Neural progenitor cell (in vitro differentiated cells): ENCODE measurements at regions not wholly inside any gene's neighbourhood (a gene's known extent, or its start where the extent isn't known, plus 50 kb on each side); places are given as distances from the start of the nearest gene placed in this dataset.

Source experiments
- EZH2 ChIP-seq: fragments of 200-600 bp; sonication (generic); IDR thresholded peaks from 2 replicates; pipeline ENCODE4 v1.6.1; 2017; ENCODE audit warnings: antibody characterized with exemption, mild to moderate bottlenecking, moderate library complexity
- EZH2phosphoT487 ChIP-seq: fragments of 200-600 bp; sonication (generic); IDR thresholded peaks from 2 replicates; pipeline ENCODE4 v1.6.1; 2017; ENCODE audit warnings: antibody characterized with exemption
- TF ChIP-seq, protein P1 (sequence below): fragments of 200-600 bp; sonication (generic); IDR thresholded peaks from 2 replicates; pipeline ENCODE4 v1.5.1; 2017; ENCODE audit warnings: antibody characterized with exemption, mild to moderate bottlenecking

DNA sequence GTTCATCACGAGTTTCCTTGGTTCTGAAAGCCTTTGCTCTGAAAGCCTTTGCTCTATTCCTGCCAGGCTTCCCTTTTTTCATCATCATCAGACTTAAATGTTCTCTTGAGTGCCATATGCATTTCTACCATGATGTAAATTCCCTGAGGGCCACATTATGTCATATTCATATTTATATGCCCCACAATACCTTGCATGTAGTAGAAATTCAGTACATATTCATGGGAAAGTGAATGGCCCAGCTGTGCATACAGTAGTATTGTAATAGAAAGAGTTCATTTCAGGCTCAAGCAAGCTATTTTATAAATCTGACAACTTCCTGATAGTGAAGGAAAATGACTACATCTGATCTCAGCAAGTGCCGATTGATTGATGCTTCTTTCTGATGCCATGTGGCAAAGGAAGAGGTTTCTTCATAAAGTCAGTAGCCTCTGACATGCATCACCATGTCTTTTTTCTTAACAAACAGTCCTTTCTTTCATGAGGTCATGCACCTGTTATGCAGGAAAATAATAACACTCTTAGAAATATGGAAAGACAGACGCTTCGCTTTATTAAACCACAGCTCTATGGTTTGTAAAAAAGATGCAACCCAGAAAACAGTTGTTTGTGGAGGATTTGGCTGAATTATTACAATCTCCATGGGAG lies 308.7 kb downstream of the SAMD5 start:
- TF ChIP-seq, protein P1, sequence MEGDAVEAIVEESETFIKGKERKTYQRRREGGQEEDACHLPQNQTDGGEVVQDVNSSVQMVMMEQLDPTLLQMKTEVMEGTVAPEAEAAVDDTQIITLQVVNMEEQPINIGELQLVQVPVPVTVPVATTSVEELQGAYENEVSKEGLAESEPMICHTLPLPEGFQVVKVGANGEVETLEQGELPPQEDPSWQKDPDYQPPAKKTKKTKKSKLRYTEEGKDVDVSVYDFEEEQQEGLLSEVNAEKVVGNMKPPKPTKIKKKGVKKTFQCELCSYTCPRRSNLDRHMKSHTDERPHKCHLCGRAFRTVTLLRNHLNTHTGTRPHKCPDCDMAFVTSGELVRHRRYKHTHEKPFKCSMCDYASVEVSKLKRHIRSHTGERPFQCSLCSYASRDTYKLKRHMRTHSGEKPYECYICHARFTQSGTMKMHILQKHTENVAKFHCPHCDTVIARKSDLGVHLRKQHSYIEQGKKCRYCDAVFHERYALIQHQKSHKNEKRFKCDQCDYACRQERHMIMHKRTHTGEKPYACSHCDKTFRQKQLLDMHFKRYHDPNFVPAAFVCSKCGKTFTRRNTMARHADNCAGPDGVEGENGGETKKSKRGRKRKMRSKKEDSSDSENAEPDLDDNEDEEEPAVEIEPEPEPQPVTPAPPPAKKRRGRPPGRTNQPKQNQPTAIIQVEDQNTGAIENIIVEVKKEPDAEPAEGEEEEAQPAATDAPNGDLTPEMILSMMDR: no peak
- TF ChIP-seq EZH2phosphoT487 (no peak), EZH2 (no peak)
